ENCODE measurements at regions not wholly inside any gene's neighbourhood (a gene's known extent, or its start where the extent isn't known, plus 50 kb on each side); places are given as distances from the start of the nearest gene placed in this dataset.

DNA sequence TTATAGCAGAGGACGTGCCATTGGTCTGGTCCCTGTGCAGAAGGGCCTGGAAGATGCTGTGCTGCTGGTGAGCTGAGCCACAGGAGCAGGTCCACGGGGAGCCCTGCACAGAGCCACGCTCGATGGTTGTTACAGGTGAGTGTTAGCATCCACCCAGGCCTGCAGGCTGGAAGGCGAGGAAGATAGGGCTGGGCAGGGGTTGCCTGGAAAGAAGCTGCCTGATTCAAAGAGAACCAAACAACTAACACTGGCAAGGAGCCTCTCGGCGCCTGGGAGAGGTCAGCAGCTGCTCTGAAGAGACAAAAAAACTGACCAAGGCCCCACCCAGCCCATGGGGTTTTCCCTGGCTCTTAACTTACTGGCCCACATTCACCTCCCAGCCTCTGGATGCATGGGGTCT, 160.2 kb downstream of the MED10 start:
- H3K4me3 Mint-ChIP-seq = no peak overlapping the region
- ATAC-seq = no peak
- no peak for DNase-seq (ENCODE audit: low spot score)
- H3K4me1 Mint-ChIP-seq (ENCODE audit: low read depth in 2 of 2) = no peaks in the 10 kb centered on the region
- no peaks in the 10 kb centered on the region for H3K27me3 Mint-ChIP-seq
- H3K27ac Mint-ChIP-seq = no peak overlapping the region
- no peaks in the 10 kb centered on the region for H3K9me3 Mint-ChIP-seq
- H3K36me3 Mint-ChIP-seq = no peaks in the 10 kb centered on the region

DNA sequence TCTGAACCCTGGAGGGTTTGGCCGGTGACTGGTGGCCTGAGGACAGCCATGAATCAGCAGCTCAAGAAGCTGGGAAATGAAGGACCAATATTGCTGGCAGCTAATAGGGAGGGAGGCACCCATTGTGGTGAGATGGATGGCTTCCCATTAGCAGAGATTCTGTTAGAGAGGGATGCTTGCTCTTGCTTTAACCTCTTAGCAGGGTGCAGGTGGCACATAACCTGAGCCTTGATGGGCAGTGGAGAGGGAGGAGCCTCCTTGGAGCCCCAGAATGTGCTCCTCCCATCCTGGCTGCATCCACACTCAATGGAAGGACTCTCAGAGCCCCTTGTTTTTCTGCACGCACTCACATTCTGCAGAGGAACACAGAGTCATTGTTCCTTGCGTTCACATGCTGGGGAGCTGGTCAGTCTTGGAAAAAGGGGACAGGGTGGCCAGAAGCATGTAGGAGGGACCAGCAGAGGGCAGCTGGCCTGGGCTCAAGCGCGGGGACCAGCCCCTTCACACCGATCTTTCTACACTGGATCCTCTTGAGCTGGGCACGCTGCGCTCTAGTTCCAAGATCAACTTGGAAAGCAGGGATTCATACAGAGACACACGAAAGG, 161.8 kb downstream of the MED10 start:
- H3K9me3 Mint-ChIP-seq = no peaks in the 10 kb centered on the region
- ATAC-seq (no peak), DNase-seq (ENCODE audit: low spot score) (no peak)
- no peaks in the 10 kb centered on the region for H3K36me3 Mint-ChIP-seq
- no peak overlapping the region for H3K4me3 Mint-ChIP-seq
- no peak overlapping the region for H3K27ac Mint-ChIP-seq
- no peaks in the 10 kb centered on the region for H3K4me1 Mint-ChIP-seq (ENCODE audit: low read depth in 2 of 2)
- no peaks in the 10 kb centered on the region for H3K27me3 Mint-ChIP-seq

DNA sequence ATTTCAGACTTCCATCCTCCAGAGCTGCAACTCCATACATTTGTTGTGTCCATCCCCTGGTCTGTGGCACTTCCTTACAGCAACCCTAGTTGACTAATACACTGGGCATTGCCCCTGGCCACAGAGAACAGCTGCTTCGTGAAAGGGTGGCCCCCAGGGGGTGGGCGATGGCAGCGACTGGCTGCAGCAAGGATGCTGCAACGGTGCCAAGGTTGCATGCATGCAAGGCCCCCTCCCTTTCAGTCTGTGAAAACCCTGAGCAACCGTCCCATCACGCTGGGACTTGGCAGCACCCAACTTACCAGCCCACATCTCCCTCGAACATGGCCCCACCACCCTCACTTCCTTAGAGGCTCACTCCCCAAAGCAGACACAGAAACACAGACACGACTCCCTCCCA, 162.5 kb downstream of the MED10 start:
- Mint-ChIP-seq H3K36me3 (no peaks in the 10 kb centered on the region), H3K27ac (no peak overlapping the region), H3K4me1 (ENCODE audit: low read depth in 2 of 2) (no peaks in the 10 kb centered on the region), H3K9me3 (no peaks in the 10 kb centered on the region), H3K27me3 (no peaks in the 10 kb centered on the region), H3K4me3 (no peak overlapping the region)
- ATAC-seq (no peak), DNase-seq (ENCODE audit: low spot score) (no peak)

DNA sequence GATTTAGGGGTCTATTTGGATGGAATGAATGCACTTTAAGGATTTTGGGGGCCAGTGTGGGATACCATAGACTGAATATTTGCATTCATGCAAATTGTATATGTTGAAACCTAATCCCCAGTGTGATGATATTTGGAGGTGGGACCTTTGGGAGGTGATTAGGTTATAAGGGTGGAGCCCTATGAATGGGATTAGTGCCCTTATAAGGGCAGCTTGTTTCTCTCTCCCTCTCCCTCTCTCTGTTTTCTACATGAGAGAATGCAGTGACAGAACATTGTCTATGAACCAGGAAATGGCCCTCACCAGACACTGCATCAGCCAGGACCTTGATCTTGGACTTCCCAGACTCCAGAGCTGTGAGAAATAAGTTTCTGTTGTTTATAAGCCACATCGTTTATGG, 166.1 kb downstream of the MED10 start:
- no peak overlapping the region for H3K4me3 Mint-ChIP-seq
- H3K27me3 Mint-ChIP-seq = no peaks in the 10 kb centered on the region
- DNase-seq (ENCODE audit: low spot score) (no peak), ATAC-seq (no peak)
- H3K27ac Mint-ChIP-seq = no peak overlapping the region
- no peaks in the 10 kb centered on the region for H3K9me3 Mint-ChIP-seq
- no peaks in the 10 kb centered on the region for H3K4me1 Mint-ChIP-seq (ENCODE audit: low read depth in 2 of 2)
- no peaks in the 10 kb centered on the region for H3K36me3 Mint-ChIP-seq

DNA sequence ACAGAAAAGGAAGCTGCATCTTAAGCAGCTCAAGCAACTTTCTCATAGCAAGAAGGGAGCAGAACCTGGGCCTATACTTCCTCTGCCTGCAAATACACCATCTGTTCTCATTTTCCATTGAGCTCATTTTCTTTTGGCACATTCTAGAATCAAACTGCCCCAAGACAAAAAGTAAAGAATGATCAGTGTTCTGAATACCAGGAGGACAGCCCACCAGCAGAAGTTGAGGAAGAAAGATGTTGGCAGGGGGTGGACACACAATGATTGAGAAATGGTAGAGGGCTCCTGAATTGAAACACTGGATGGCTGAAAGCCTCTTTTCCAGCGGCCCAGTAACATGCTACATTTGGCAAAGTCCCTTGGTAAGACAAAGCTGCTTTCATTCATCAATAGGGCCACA, 171.8 kb downstream of the MED10 start:
- ATAC-seq (no peak), DNase-seq (ENCODE audit: low spot score) (no peak)
- no peak overlapping the region for H3K4me3 Mint-ChIP-seq
- H3K27me3 Mint-ChIP-seq = no peaks in the 10 kb centered on the region
- H3K4me1 Mint-ChIP-seq (ENCODE audit: low read depth in 2 of 2) = no peaks in the 10 kb centered on the region
- no peaks in the 10 kb centered on the region for H3K9me3 Mint-ChIP-seq
- H3K36me3 Mint-ChIP-seq = no peaks in the 10 kb centered on the region
- no peak overlapping the region for H3K27ac Mint-ChIP-seq

DNA sequence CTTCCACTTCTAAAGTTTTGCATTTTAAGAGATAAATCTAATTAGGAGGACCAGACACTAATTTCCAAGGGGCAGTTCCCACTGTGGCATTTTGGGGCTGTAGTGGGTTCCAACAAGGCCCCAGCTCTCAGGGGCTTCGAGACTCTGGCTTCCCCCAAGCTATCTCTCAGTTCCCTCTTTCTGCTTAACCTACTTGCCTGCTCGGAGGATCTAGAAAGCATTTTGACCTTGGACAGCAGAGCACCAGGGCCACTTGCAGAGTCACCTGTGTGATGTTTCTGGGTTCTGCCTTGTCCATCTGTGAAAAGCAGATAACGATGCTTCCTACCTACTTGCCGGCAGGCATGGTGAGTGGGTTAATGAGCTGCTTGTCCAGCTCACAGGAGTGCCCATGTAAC, 175.4 kb downstream of the MED10 start:
- no peaks in the 10 kb centered on the region for H3K36me3 Mint-ChIP-seq
- H3K27me3 Mint-ChIP-seq = no peaks in the 10 kb centered on the region
- no peak overlapping the region for H3K4me3 Mint-ChIP-seq
- H3K4me1 Mint-ChIP-seq (ENCODE audit: low read depth in 2 of 2) = no peaks in the 10 kb centered on the region
- no peak overlapping the region for H3K27ac Mint-ChIP-seq
- no peak for ATAC-seq
- no peak for DNase-seq (ENCODE audit: low spot score)
- no peaks in the 10 kb centered on the region for H3K9me3 Mint-ChIP-seq

DNA sequence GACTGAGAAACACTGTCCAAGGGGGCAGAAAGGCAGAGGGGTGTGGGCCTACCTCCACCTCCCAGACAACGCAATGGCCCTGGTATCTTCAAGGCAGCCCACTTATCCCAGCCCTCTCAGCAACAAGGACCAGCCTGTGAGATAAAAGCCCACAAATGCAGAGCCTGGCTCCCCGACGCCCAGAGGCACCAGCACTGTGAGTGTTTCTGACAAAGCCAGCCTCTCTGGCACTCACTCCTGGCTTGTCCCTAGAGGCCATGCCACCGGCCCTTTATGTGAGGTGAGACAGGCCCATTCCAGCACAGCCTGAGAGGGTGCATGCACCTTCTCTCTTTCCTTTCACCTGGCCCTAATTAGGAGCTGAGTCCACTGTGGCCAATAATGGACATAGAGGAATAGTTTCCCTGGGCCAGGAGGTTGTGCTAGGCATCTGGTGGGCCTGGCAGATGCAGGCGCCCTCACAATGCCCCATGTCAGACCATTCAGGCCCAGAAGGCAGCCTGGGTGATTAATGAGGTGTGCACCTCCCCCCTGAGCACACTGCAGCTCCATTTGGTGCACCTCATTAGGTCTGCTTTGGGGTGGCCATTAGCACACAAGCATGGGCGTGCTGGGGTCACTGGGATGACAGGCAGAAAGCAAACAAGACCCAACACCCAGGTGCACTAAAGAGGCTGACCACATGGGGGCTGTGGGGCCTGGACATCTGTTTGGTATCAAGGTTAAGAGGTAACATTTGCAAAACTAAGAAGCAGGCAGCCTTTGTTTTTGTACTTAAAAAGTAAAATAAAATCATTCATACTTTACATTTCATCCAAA, 176.0 kb downstream of the MED10 start:
- Mint-ChIP-seq H3K4me3 (no peak overlapping the region), H3K9me3 (no peaks in the 10 kb centered on the region), H3K36me3 (no peaks in the 10 kb centered on the region), H3K27me3 (no peaks in the 10 kb centered on the region), H3K27ac (no peak overlapping the region), H3K4me1 (ENCODE audit: low read depth in 2 of 2) (no peaks in the 10 kb centered on the region)
- DNase-seq (ENCODE audit: low spot score) (no peak), ATAC-seq (peak in 1 of 2 donors; percentile 22)

DNA sequence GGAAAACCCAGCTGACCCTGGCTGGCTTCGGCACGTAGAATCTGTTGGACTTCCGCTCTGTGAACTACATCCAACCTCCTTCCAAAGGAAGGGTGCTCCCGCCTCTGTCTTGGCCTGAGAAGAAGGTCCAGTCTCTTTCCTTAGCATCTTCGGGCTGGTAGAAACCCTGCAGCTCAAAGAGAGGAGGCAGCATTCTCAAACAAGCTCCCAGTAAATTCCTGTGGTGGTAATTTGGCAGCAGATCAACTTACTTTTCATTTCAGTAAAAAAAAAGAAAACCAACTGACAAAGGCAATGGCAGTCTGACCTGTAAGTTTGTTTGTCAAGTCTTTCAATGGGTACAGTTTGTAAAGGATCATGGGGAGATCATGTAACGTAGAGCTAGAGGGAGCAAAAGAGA, 176.7 kb downstream of the MED10 start:
- Mint-ChIP-seq H3K27me3 (no peaks in the 10 kb centered on the region), H3K4me3 (no peak overlapping the region), H3K36me3 (no peaks in the 10 kb centered on the region), H3K4me1 (ENCODE audit: low read depth in 2 of 2) (no peaks in the 10 kb centered on the region), H3K27ac (no peak overlapping the region), H3K9me3 (no peaks in the 10 kb centered on the region)
- DNase-seq (ENCODE audit: low spot score) = no peak
- no peak for ATAC-seq

DNA sequence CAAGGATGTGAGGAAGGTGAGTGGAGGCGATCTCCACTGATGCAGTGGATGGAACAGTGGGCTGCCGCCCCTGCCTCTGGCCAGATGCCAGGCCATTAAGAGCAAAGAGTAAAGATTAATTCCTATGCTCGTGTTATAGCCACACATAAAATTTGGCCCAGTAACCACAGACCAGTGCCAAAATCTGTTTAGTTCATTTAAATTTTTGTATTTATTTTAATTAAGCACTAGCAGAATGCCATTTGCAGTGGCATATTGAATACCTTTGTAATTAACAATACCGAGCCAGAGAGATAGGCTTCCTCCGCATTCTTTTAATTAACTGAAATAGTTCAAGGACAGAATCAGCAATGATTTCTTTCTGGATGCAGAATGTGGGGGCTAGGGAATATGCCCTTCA, 179.8 kb downstream of the MED10 start:
- Mint-ChIP-seq H3K4me3 (no peak overlapping the region), H3K27me3 (no peaks in the 10 kb centered on the region), H3K27ac (no peak overlapping the region), H3K4me1 (ENCODE audit: low read depth in 2 of 2) (no peaks in the 10 kb centered on the region), H3K36me3 (no peaks in the 10 kb centered on the region), H3K9me3 (no peaks in the 10 kb centered on the region)
- ATAC-seq (no peak), DNase-seq (ENCODE audit: low spot score) (no peak)

DNA sequence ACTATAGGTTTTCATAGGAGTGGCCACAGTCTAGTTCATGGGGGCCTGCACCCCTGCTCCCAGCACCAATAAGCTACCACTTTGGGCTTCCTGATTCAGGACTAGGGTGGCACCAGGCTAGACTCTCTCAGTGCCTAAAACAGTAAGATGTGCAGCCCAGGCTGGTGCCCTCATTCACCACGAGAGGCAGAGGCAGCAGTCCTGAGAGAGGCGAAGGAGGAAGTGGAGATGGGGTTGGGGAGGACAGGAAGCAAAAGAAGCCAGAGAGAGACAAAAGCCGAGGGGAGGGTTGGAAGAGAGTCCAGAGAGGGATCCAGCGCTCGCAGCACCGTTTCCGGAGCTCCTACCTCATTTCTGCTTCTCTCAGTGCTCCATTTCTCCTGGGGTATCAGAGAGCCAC, 180.9 kb downstream of the MED10 start:
- Mint-ChIP-seq H3K27me3 (no peaks in the 10 kb centered on the region), H3K9me3 (no peaks in the 10 kb centered on the region), H3K36me3 (no peaks in the 10 kb centered on the region), H3K27ac (no peak overlapping the region), H3K4me1 (ENCODE audit: low read depth in 2 of 2) (no peaks in the 10 kb centered on the region), H3K4me3 (no peak overlapping the region)
- no peak for ATAC-seq
- no peak for DNase-seq (ENCODE audit: low spot score)

DNA sequence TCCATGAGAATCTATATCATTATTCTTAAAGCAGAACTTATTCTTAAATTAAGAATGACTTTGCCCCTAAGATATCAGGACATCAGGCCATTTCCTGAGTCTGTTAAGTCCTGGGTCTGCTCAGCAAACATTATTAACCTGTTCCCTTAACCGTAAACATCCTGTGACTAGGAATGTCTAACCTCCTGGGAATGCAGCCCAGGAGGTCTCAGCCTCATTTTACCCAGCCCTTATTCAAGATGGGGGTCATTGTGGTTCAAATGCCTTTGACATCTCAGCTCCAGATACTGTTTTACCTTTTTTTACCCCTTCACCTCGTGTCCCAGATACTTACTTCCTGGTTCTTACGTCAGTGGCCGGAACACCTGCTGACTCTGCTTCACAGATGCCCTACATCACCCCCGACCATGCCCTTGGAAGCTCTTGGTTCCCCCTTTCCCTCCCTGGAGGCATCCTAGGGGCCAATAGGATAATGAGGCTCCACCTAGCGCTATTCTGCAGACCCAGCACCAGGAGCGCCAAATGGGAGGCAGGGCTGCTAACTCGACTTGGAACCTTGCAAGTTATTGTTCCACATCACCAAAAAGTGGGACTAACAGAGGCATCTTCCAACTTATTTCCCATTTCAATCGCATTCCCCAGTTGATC, 182.5 kb downstream of the MED10 start:
- ATAC-seq (no peak), DNase-seq (ENCODE audit: low spot score) (no peak)
- Mint-ChIP-seq H3K9me3 (no peaks in the 10 kb centered on the region), H3K27ac (no peak overlapping the region), H3K4me3 (no peak overlapping the region), H3K36me3 (no peaks in the 10 kb centered on the region), H3K4me1 (ENCODE audit: low read depth in 2 of 2) (no peaks in the 10 kb centered on the region), H3K27me3 (no peaks in the 10 kb centered on the region)

DNA sequence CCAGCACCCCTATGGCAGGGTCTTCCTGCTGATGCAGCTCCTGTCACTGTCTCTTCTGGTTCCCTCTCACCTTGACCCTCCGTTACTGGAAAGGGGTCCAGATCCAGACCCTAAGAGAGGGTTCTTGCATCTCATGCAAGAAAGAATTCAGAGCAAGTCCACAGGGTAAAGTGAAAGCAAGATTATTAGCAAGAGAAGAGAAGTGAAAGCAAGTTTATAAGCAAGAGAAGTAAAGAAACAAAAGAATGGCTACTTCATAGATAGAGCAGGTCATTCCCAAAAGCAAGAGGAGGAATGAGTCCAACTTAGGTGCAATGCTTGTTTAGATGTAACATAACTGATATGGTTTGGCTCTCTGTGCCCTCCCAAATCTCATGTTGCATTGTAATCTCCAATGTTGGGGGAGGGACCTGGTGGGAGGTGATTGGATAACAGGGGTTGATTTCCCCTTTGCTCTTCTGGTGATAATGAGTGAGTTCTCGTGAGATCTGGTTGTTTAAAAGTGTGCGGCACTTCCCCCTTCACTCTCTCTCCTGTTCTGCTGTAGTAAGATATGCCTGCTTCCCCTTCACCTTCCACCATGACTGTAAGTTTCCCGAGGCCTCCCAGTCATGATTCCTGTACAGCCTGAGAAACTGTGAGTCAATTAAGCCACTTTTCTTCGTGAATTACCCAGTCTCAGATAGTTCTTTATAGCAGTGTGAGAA, 183.3 kb downstream of the MED10 start:
- DNase-seq (ENCODE audit: low spot score) (no peak), ATAC-seq (no peak)
- no peaks in the 10 kb centered on the region for H3K36me3 Mint-ChIP-seq
- no peak overlapping the region for H3K27ac Mint-ChIP-seq
- no peaks in the 10 kb centered on the region for H3K9me3 Mint-ChIP-seq
- H3K4me1 Mint-ChIP-seq (ENCODE audit: low read depth in 2 of 2) = no peaks in the 10 kb centered on the region
- H3K4me3 Mint-ChIP-seq = no peak overlapping the region
- no peaks in the 10 kb centered on the region for H3K27me3 Mint-ChIP-seq

DNA sequence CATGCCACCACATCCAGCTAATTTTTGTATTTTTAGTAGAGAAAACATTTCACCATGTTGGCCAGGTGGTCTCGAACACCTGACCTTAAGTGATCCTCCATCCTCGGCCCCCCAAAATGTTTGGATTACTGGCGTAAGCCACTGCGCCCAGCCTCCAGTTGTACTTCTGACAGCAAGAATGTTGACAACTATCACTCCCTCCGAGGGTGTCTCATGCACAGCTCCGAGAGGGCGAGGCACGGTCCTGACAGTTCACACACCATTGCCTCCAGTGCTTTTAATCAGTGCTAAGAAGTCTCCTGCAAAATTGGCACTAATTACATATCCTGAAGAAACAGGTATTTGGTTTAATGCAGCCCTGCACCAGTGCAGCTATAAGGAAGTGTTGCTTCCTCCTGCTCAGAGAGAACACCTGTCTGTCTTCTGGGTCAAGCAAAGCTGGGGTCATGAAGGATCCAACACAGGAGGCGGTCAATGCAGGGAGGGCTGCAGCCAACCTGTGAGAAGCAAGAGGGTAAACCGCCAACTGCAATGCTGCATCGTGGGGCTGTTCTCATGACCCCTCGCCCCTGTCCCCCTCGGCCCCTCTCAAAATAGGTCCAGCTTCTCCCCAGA, 184.0 kb downstream of the MED10 start:
- H3K4me3 Mint-ChIP-seq = no peak overlapping the region
- H3K4me1 Mint-ChIP-seq (ENCODE audit: low read depth in 2 of 2) = no peaks in the 10 kb centered on the region
- H3K9me3 Mint-ChIP-seq = no peaks in the 10 kb centered on the region
- no peak overlapping the region for H3K27ac Mint-ChIP-seq
- no peaks in the 10 kb centered on the region for H3K27me3 Mint-ChIP-seq
- no peaks in the 10 kb centered on the region for H3K36me3 Mint-ChIP-seq
- DNase-seq (ENCODE audit: low spot score) (no peak), ATAC-seq (no peak)

DNA sequence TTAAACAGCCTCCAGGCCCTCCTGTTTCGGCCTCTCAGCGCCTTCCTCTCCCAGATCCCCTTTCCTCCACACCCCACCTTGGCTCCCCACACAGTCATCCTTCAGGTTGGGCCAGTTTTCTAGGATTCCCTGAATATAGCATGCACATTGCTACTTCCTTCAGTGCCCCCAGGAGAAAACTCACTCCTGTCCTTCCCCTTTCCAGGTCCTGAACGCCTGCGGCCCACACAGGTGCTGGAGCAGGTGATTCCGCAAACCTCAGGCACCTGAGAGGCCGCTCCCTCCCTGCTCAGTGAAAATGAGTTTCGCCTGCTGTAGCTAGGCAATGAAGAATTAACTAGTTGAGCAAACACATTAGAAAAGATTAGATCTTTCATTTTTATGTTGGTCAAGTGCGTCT, 185.0 kb downstream of the MED10 start:
- no peak for ATAC-seq
- Mint-ChIP-seq H3K27ac (no peak overlapping the region), H3K4me3 (no peak overlapping the region), H3K27me3 (no peaks in the 10 kb centered on the region), H3K36me3 (no peaks in the 10 kb centered on the region), H3K4me1 (ENCODE audit: low read depth in 2 of 2) (no peaks in the 10 kb centered on the region), H3K9me3 (no peaks in the 10 kb centered on the region)
- no peak for DNase-seq (ENCODE audit: low spot score)

Measured in natural killer cell treated with Interleukin-12 subunit alpha and Interleukin-12 subunit beta and Interleukin-15 and Interleukin-18, amount 100 ng/mL, for 72 hours (primary cell).